ENCODE measurements at regions not wholly inside any gene's neighbourhood (a gene's known extent, or its start where the extent isn't known, plus 50 kb on each side); places are given as distances from the start of the nearest gene placed in this dataset.

- no peaks in the 10 kb centered on the region for H3K4me1 ChIP-seq (ENCODE audit: control insufficient read depth, insufficient read depth, low read depth, low read length)
- no peak overlapping the region for H2AFZ ChIP-seq (ENCODE audit: low read depth, low read length)
- no peak overlapping the region for H3K4me3 ChIP-seq (ENCODE audit: insufficient read depth in 1 of 2, low read depth in 1 of 2, low read length in 2 of 2)
- no peak for DNase-seq
- H4K91ac ChIP-seq (ENCODE audit: low read length), result no peak overlapping the region
- H3K23ac ChIP-seq (ENCODE audit: low read length in 2 of 2), result no peak overlapping the region
- no peak overlapping the region for H4K8ac ChIP-seq (ENCODE audit: low read length)
- no peak overlapping the region for H3K9ac ChIP-seq (ENCODE audit: low read length)
- H3K14ac ChIP-seq (ENCODE audit: low read length in 2 of 2), result no peak overlapping the region
- no peak overlapping the region for H2BK12ac ChIP-seq (ENCODE audit: low read length in 2 of 2)
- no peaks in the 10 kb centered on the region for H3K79me1 ChIP-seq (replicated peaks; ENCODE audit: low read length, poor library complexity, severe bottlenecking)
- H3K36me3 ChIP-seq (ENCODE audit: control insufficient read depth in 1 of 2, insufficient read depth in 2 of 2, low read depth in 1 of 2, low read length in 2 of 2), result no peaks in the 10 kb centered on the region
- H3K4me2 ChIP-seq (ENCODE audit: low read length, poor library complexity, severe bottlenecking), result no peak overlapping the region
- no peak overlapping the region for H2BK5ac ChIP-seq (ENCODE audit: low read depth, low read length, poor library complexity, severe bottlenecking)
- no peaks in the 10 kb centered on the region for H3K9me3 ChIP-seq (ENCODE audit: control insufficient read depth, low read length)
- no peak overlapping the region for H2BK120ac ChIP-seq (ENCODE audit: low read depth, low read length)
- no peak overlapping the region for H3K4ac ChIP-seq (ENCODE audit: low read depth in 1 of 2, low read length in 2 of 2)
- no peak overlapping the region for H2AK5ac ChIP-seq (ENCODE audit: low read length, severe bottlenecking)
- 43% methylated on average over 1 of the region's 1 CpG for WGBS
- no peak overlapping the region for H3K18ac ChIP-seq (ENCODE audit: low read depth in 1 of 2, low read length in 2 of 2)
- no peak overlapping the region for H2BK15ac ChIP-seq (ENCODE audit: low read depth, poor library complexity, severe bottlenecking)
- no peaks in the 10 kb centered on the region for H3K27me3 ChIP-seq (ENCODE audit: control insufficient read depth in 1 of 2, insufficient read depth in 1 of 2, low read length in 2 of 2)
- no peak overlapping the region for H3K27ac ChIP-seq (ENCODE audit: low read length, poor library complexity, severe bottlenecking)
These were observed 1793.0 kb upstream of the ACO1 start for GRCh38 chr9:30591461-30591860.

GRCh38 chr9:30597608-30598007, 1786.8 kb upstream of the ACO1 start:
- no peaks in the 10 kb centered on the region for H3K79me1 ChIP-seq (replicated peaks; ENCODE audit: low read length, poor library complexity, severe bottlenecking)
- H2BK5ac ChIP-seq (ENCODE audit: low read depth, low read length, poor library complexity, severe bottlenecking), result no peak overlapping the region
- no peak overlapping the region for H2BK120ac ChIP-seq (ENCODE audit: low read depth, low read length)
- no peak overlapping the region for H4K8ac ChIP-seq (ENCODE audit: low read length)
- no peak for DNase-seq
- H3K18ac ChIP-seq (ENCODE audit: low read depth in 1 of 2, low read length in 2 of 2), result no peak overlapping the region
- H4K91ac ChIP-seq (ENCODE audit: low read length), result no peak overlapping the region
- no peak overlapping the region for H2AFZ ChIP-seq (ENCODE audit: low read depth, low read length)
- no peak overlapping the region for H3K4ac ChIP-seq (ENCODE audit: low read depth in 1 of 2, low read length in 2 of 2)
- H3K14ac ChIP-seq (ENCODE audit: low read length in 2 of 2), result no peak overlapping the region
- H2AK5ac ChIP-seq (ENCODE audit: low read length, severe bottlenecking), result no peak overlapping the region
- no peak overlapping the region for H2BK15ac ChIP-seq (ENCODE audit: low read depth, poor library complexity, severe bottlenecking)
- H3K9me3 ChIP-seq (ENCODE audit: control insufficient read depth, low read length), result peaks cover 8% of the 10 kb centered on the region
- no peak overlapping the region for H3K4me3 ChIP-seq (ENCODE audit: insufficient read depth in 1 of 2, low read depth in 1 of 2, low read length in 2 of 2)
- no peaks in the 10 kb centered on the region for H3K36me3 ChIP-seq (ENCODE audit: control insufficient read depth in 1 of 2, insufficient read depth in 2 of 2, low read depth in 1 of 2, low read length in 2 of 2)
- H2BK12ac ChIP-seq (ENCODE audit: low read length in 2 of 2), result no peak overlapping the region
- no peaks in the 10 kb centered on the region for H3K27me3 ChIP-seq (ENCODE audit: control insufficient read depth in 1 of 2, insufficient read depth in 1 of 2, low read length in 2 of 2)
- H3K4me1 ChIP-seq (ENCODE audit: control insufficient read depth, insufficient read depth, low read depth, low read length), result no peaks in the 10 kb centered on the region
- no peak overlapping the region for H3K4me2 ChIP-seq (ENCODE audit: low read length, poor library complexity, severe bottlenecking)
- WGBS, result no CpG with 5 or more reads among the region's 2 CpGs
- H3K23ac ChIP-seq (ENCODE audit: low read length in 2 of 2), result no peak overlapping the region
- no peak overlapping the region for H3K9ac ChIP-seq (ENCODE audit: low read length)
- no peak overlapping the region for H3K27ac ChIP-seq (ENCODE audit: low read length, poor library complexity, severe bottlenecking)

- WGBS, result 57% methylated on average over 1 of the region's 1 CpG
These were observed 1778.5 kb upstream of the ACO1 start for GRCh38 chr9:30605936-30606335.

GRCh38 chr9:30609713-30610112, 1774.7 kb upstream of the ACO1 start:
- H3K4me2 ChIP-seq (ENCODE audit: low read length, poor library complexity, severe bottlenecking), result no peak overlapping the region
- no peak overlapping the region for H3K14ac ChIP-seq (ENCODE audit: low read length in 2 of 2)
- no peak overlapping the region for H4K8ac ChIP-seq (ENCODE audit: low read length)
- no peak overlapping the region for H3K4me3 ChIP-seq (ENCODE audit: insufficient read depth in 1 of 2, low read depth in 1 of 2, low read length in 2 of 2)
- H3K9me3 ChIP-seq (ENCODE audit: control insufficient read depth, low read length), result no peaks in the 10 kb centered on the region
- H3K27ac ChIP-seq (ENCODE audit: low read length, poor library complexity, severe bottlenecking), result no peak overlapping the region
- H2BK120ac ChIP-seq (ENCODE audit: low read depth, low read length), result no peak overlapping the region
- H2BK5ac ChIP-seq (ENCODE audit: low read depth, low read length, poor library complexity, severe bottlenecking), result no peak overlapping the region
- no peak overlapping the region for H3K23ac ChIP-seq (ENCODE audit: low read length in 2 of 2)
- WGBS, result 86% methylated on average over 1 of the region's 1 CpG
- H3K36me3 ChIP-seq (ENCODE audit: control insufficient read depth in 1 of 2, insufficient read depth in 2 of 2, low read depth in 1 of 2, low read length in 2 of 2), result no peaks in the 10 kb centered on the region
- H3K4ac ChIP-seq (ENCODE audit: low read depth in 1 of 2, low read length in 2 of 2), result no peak overlapping the region
- H3K9ac ChIP-seq (ENCODE audit: low read length), result no peak overlapping the region
- no peak overlapping the region for H3K18ac ChIP-seq (ENCODE audit: low read depth in 1 of 2, low read length in 2 of 2)
- no peak for DNase-seq
- no peak overlapping the region for H2AFZ ChIP-seq (ENCODE audit: low read depth, low read length)
- no peak overlapping the region for H2BK15ac ChIP-seq (ENCODE audit: low read depth, poor library complexity, severe bottlenecking)
- no peaks in the 10 kb centered on the region for H3K4me1 ChIP-seq (ENCODE audit: control insufficient read depth, insufficient read depth, low read depth, low read length)
- H2AK5ac ChIP-seq (ENCODE audit: low read length, severe bottlenecking), result no peak overlapping the region
- no peak overlapping the region for H4K91ac ChIP-seq (ENCODE audit: low read length)
- H3K27me3 ChIP-seq (ENCODE audit: control insufficient read depth in 1 of 2, insufficient read depth in 1 of 2, low read length in 2 of 2), result no peaks in the 10 kb centered on the region
- H3K79me1 ChIP-seq (replicated peaks; ENCODE audit: low read length, poor library complexity, severe bottlenecking), result no peaks in the 10 kb centered on the region
- no peak overlapping the region for H2BK12ac ChIP-seq (ENCODE audit: low read length in 2 of 2)

More at GRCh38 chr9:30605936-30606335, 1778.5 kb upstream of the ACO1 start:
- Histone ChIP-seq H4K8ac (ENCODE audit: low read length) (no peak overlapping the region), H3K14ac (ENCODE audit: low read length in 2 of 2) (no peak overlapping the region), H3K36me3 (ENCODE audit: control insufficient read depth in 1 of 2, insufficient read depth in 2 of 2, low read depth in 1 of 2, low read length in 2 of 2) (no peaks in the 10 kb centered on the region), H3K27ac (ENCODE audit: low read length, poor library complexity, severe bottlenecking) (no peak overlapping the region), H3K23ac (ENCODE audit: low read length in 2 of 2) (no peak overlapping the region), H3K4ac (ENCODE audit: low read depth in 1 of 2, low read length in 2 of 2) (no peak overlapping the region), H3K18ac (ENCODE audit: low read depth in 1 of 2, low read length in 2 of 2) (no peak overlapping the region), H2BK5ac (ENCODE audit: low read depth, low read length, poor library complexity, severe bottlenecking) (no peak overlapping the region), H3K9ac (ENCODE audit: low read length) (no peak overlapping the region), H3K4me1 (ENCODE audit: control insufficient read depth, insufficient read depth, low read depth, low read length) (no peaks in the 10 kb centered on the region), H2BK15ac (ENCODE audit: low read depth, poor library complexity, severe bottlenecking) (no peak overlapping the region), H3K79me1 (replicated peaks; ENCODE audit: low read length, poor library complexity, severe bottlenecking) (no peaks in the 10 kb centered on the region), H3K9me3 (ENCODE audit: control insufficient read depth, low read length) (peaks cover 8% of the 10 kb centered on the region), H4K91ac (ENCODE audit: low read length) (no peak overlapping the region), H2AK5ac (ENCODE audit: low read length, severe bottlenecking) (no peak overlapping the region), H3K27me3 (ENCODE audit: control insufficient read depth in 1 of 2, insufficient read depth in 1 of 2, low read length in 2 of 2) (no peaks in the 10 kb centered on the region), H2BK120ac (ENCODE audit: low read depth, low read length) (no peak overlapping the region), H3K4me2 (ENCODE audit: low read length, poor library complexity, severe bottlenecking) (no peak overlapping the region), H3K4me3 (ENCODE audit: insufficient read depth in 1 of 2, low read depth in 1 of 2, low read length in 2 of 2) (no peak overlapping the region), H2AFZ (ENCODE audit: low read depth, low read length) (no peak overlapping the region), H2BK12ac (ENCODE audit: low read length in 2 of 2) (no peak overlapping the region)
- DNase-seq, result no peak
